Iris pigment epithelial cell (primary cell): ENCODE measurements at regions not wholly inside any gene's neighbourhood (a gene's known extent, or its start where the extent isn't known, plus 50 kb on each side); places are given as distances from the start of the nearest gene placed in this dataset.
"Not testable (repeated sequence)": the region's sequence is repeated elsewhere in the genome, so short reads cannot be mapped to it uniquely, and the experiment has no call there.

Experiments
- DNase-seq: peaks from one replicate; pipeline ENCODE4 v3.0.0-alpha.2; 2011; ENCODE audit warnings: low read depth

DNA sequence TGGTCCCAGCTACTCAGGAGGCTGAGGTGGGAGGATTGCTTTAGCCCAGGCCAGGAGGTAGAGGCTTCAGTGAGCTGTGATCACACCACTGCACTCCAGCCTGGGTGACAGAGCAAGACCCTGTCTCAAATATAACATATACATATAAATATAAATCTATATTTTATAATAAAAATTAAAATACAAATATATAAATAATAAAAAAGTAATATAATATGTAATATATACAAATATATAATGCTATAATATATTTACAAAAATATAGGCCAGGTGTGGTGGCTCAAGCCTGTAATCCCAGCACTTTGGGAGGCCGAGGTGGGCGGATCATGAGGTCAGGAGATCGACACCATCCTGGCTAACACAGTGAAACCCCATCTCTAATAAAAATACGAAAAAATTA lies 131.4 kb downstream of the MFAP3L start:
- DNase-seq, result not testable (repeated sequence)

DNA sequence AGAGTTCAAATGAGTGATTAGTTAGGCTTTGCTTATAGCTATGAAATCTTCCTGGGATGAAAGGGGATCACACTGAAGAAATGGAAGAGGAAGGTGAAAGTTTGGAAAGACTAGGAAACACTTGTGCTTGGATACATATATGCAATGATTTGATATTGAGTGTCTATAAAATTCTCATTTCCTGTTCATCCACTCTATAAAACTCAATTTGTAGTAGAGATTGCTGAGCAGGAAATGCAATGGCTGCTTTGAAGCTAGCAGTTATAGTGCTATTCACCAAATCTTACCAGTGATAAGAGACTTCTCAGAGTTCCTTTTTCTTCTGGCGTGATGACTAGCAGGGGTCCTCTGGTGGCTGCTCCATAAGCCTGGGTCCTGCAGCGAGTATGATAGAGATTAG lies 128.1 kb upstream of the HPF1 start:
- DNase-seq, result no peak

- DNase-seq, result no peak
These were observed 124.0 kb upstream of the HPF1 start for GRCh38 chr4:169881769-169882168.

DNA sequence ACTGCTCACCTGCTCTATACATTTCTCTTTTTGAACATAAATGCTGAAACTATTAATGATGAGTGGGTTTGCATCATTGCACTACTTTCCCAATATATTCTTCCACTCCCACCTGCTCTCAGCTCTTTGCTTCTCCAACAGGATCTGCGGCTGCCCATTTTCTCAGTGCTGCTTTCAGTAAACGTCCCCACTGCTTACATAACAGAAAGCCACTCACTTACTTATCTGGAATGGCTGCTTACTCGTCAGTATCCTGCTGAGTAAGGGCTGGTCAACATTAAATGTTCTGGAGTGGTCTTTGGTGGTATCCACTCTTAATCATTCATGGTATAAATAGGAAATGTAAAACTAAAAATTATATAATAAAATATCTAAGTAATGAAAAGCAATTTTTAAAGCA lies 112.8 kb upstream of the HPF1 start:
- DNase-seq, result no peak

- no peak for DNase-seq
These were observed 111.7 kb upstream of the HPF1 start for GRCh38 chr4:169869490-169869889.

DNA sequence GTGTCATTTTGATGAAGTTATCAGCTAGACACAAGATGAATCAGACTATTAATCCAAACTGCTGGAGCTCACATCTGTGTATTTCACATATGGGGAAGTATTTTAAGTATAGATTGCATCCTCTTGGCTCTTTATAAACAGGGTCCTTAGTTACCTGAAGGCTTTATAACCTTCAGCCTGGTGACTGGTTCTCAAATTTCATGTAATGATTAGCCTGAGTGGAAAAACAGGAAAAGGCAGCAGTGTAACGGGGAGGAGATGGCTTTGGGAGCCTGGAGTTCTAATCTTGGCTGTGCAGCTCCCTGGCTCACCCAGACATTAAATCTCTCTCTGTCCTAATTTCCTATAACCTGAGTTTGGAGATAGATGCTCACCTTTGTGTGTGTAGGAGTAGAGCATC lies 103.8 kb upstream of the HPF1 start:
- DNase-seq, result no peak

DNA sequence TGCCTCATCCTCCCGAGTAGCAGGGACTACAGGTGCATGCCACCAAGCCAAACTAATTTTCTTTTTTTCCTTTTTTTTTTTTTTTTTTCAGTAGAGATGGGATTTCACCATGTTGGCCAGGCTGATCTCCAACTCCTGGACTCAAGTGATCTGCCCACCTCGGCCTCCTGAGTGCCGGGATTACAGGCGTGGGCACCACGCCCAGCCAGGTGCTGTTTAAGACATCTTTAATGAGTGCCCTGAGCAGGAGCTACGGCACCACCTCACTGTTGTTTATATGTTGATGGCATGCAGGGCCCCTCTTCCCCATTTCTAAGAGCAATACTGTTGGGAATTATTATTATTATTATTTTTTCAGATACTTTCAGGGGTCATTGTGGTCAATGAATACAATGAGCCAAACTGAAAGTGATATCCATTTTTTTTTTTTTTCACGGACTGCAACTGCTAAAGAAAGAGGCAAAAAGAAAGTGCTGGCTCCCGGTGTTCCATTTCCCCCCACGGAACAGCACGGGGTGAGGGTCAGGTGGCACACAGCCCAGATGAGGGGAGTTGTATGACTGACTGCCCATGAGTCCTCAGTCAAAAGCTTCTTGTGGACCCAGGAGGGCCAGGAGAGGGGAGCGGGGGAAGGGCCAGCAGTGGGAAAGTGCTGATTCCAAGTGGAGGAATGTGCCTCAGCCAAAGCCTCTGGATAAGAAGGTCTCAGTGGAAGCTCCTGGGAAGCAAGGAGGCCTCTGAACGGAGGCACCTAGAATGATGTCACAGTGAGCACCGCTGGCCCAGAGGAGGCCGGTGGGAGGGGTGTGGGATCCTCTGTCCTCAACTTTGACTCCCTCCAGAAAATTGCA lies 101.8 kb upstream of the HPF1 start:
- no peak for DNase-seq

- DNase-seq, result no peak
These were observed 96.3 kb upstream of the HPF1 start for GRCh38 chr4:169854090-169854489.

DNA sequence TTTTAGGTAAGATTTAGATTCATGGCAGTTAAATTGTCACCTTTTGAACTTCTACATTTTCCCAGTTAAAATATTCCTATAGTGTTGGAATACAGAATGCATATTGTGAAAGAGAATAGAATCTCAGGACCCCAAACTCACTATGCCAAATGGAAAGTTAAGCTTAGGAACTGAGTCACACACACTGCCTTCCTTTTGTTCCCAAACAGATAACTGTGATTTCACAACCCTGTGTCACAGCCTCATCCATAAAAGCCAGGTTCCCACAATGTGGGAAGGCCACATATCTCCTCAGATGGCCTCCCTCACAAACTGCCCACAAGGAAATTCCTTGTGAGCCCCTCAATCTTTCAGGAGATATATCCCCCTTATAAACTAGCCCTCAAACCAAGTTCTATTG lies 94.7 kb upstream of the HPF1 start:
- no peak for DNase-seq

- DNase-seq, result no peak
These were observed 94.0 kb upstream of the HPF1 start for GRCh38 chr4:169851750-169852149.

- DNase-seq, result no peak
These were observed 91.7 kb upstream of the HPF1 start for GRCh38 chr4:169849456-169849855.

DNA sequence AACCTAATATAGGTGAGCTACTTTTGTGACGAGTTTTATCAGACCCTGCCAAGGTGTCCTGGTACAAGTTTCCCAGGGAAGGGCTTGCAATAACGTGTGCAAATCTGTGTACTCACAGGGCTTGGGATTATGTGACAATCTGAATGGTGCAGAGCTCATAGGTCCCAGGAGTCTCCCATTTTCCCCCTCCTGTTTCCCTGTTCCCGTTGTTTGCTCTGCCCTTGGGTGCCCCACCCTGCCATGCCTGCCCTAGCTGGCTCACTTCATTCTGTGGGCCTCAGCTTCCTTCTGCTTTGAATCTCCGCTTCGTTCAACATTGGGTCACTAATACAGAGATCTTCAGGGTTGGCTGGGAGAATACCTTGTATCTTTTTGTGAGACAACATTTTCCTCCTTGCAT lies 90.3 kb upstream of the HPF1 start:
- DNase-seq, result no peak

GRCh38 chr4:169847171-169847570 lies 89.4 kb upstream of the HPF1 start:
- DNase-seq, result no peak

- peak; percentile 61 for DNase-seq
These were observed 88.7 kb upstream of the HPF1 start for GRCh38 chr4:169846396-169846795.

- DNase-seq, result no peak
These were observed 84.0 kb upstream of the HPF1 start for GRCh38 chr4:169841776-169842175.

DNA sequence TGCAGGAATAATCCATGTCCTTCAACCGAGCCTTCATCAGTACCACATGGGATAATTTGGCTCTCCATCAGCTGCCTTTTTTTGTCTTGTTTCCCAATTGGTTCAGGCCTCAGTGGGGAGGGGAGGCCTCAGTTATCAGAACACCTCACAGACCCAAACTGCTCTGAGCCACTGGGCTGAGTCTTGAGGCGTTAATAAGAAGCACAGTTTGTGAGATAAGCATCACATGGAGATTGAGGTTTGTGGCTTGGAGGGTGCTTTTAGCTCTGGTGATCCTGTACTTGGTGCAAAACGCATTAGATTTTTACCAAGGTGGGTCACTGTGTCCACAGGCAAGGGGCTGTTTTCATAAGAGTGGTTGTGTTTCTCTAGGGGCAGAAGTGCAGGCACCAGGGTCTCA lies 82.8 kb upstream of the HPF1 start:
- no peak for DNase-seq

- DNase-seq, result not testable (repeated sequence)
These were observed 70.6 kb upstream of the HPF1 start for GRCh38 chr4:169828329-169828728.

DNA sequence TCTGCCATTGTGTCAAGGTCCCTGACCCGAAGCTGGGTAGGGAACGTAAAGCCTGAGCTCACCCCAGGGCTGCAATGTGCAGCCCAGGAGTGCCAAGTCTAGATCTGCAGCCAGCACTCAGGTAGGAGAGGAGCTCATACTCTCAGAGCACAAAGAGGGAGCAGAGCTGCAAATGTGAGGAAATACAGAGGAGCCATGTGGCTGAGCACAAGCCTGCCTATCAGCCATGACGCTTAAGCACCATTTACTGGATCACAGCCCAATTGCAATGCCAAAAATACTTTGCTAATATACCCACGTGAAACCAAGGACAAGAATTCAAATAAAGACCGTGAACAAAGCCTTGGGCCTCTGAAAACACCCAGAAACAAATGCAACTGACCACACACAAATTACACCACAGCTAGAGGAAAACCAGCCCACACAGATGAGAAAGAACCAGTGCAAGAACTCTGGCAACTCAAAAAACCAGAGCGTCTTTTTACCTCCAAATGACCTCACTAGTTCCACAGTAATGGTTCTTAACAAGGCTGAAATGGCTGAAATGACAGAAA lies 69.0 kb upstream of the HPF1 start:
- no peak for DNase-seq

GRCh38 chr4:169823685-169824084 lies 65.9 kb upstream of the HPF1 start:
- DNase-seq, result peak; percentile 71

- no peak for DNase-seq
These were observed 63.7 kb upstream of the HPF1 start for GRCh38 chr4:169821402-169821801.

- DNase-seq, result no peak
These were observed 60.4 kb upstream of the HPF1 start for GRCh38 chr4:169818063-169818679.

- DNase-seq, result peak; percentile 10
These were observed 57.9 kb upstream of the HPF1 start for GRCh38 chr4:169815606-169816005.

- DNase-seq, result no peak
These were observed 53.7 kb upstream of the HPF1 start for GRCh38 chr4:169811476-169811875.
